SHP77 (cell line): ENCODE measurements at regions not wholly inside any gene's neighbourhood (a gene's known extent, or its start where the extent isn't known, plus 50 kb on each side); places are given as distances from the start of the nearest gene placed in this dataset.

Experiments used
- DNase-seq, 2 experiments: peaks; one replicate each; lab custom pipeline; 2025; lab: John Stamatoyannopoulos, UW

GRCh38 chr4:156173486-156173885, 219.8 kb upstream of the CTSO start:
- no peak for DNase-seq

DNA sequence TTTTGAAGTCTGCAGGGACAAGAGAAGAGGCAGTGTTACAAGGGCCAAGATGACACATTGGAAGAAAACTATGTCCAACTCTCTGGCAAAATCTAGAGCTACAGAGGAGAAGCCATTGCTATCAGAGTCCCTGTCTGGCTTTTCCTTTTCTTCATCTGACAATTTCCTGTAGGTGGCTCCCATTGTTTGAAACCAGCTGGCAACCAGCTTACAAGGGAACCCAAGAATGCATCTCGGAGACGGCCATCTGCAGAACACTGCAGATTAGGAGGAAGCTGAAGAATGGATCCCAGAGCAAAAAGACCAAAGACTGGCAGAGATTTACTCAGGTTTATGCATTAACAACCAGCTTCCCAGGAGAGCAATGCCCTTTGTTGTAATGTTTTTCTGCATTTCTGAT, 216.2 kb upstream of the CTSO start:
- DNase-seq = no peak

- peak; percentile 53 to 60 for DNase-seq
Observed at GRCh38 chr4:156169011-156169410, 215.3 kb upstream of the CTSO start.

DNA sequence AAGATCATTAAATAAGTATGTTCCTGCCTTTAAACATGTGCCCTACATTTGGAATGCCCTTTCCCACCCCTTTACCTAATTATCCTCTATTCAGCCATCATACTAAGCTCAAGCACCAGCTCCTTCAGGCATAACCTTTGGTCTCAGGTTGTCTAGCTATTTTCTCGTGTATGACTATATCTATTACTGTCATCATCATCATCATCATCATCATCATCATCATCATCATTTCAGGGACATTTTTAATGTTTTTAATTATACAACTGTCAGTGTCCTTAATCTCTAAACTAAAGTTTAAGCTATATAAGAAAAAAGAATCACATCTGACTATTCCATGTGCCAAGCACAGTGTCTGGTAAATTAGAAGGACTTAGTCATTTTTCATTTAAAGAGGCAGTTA, 214.6 kb upstream of the CTSO start:
- DNase-seq = no peak

DNA sequence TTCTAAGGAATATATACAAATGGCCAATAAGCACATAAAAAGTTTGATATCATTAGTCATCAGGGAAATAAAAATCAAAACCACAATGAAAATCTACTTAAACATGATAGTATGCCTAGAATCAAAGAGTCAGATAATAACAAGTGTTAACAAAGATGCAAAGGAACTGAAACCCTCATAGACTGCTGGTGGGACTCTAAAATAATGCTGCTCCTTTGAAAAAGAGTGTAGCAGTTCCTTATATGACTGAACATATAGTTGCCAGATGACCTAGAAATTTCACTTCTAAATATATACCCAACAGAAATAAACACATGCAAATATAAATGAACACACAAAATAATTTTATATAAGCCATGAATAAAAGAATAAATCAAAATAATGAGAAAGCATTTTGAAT, 205.1 kb upstream of the CTSO start:
- no peak for DNase-seq

- no peak for DNase-seq
Observed at GRCh38 chr4:156154978-156155377, 201.3 kb upstream of the CTSO start.

DNA sequence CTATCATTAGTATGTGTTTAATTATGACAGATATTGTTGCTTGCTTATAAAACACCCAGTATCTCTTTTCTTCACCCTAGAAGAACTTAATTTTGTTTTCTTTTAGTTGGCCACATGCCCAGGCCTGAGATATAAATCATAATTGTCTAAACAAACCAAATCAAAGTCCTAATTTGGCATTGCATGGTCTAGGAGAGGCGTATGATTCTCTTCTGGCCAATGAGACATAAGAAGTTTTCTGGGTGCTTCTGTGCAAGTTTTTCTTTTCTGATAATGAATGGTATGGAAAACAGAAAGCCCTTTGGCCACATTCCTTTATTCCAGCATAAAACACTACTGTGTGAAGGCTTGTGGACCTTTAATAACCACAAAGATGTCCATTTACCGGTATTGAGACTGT, 192.9 kb upstream of the CTSO start:
- peak in 1 of 2 experiments; percentile 35 for DNase-seq

- no peak for DNase-seq
Observed at GRCh38 chr4:156144961-156145360, 191.3 kb upstream of the CTSO start.

DNA sequence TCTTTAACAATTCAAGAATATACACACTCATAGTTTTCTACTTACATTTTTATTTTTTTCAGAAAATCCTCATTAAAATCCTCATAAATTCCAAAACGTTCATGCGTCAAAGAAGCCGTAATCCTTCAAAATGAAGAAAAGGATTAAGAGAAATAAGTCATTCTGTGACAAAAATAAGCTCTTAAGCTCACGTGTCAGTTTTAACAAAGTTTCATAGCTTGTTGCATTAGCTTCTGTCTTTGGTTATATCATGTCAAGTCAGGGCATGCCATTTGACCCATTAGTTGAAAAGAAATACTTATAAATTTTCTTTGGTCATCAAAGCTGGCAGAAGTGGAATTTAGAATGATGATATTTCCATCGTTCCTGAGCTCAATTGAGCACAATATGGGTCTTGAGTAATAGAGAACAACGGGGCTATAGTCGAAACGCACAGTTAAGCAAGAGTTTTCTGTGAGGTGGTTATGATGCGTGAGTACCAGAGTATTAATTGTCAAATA, 185.2 kb upstream of the CTSO start:
- DNase-seq = no peak

- DNase-seq = peak; percentile 68 to 82
Observed at GRCh38 chr4:156137679-156138473, 184.2 kb upstream of the CTSO start.

GRCh38 chr4:156132196-156132595, 178.5 kb upstream of the CTSO start:
- no peak for DNase-seq

- DNase-seq = no peak
Observed at GRCh38 chr4:156128616-156129015, 174.9 kb upstream of the CTSO start.

- no peak for DNase-seq
Observed at GRCh38 chr4:156118507-156119220, 165.0 kb upstream of the CTSO start.

- DNase-seq = no peak
Observed at GRCh38 chr4:156117743-156118142, 164.1 kb upstream of the CTSO start.

DNA sequence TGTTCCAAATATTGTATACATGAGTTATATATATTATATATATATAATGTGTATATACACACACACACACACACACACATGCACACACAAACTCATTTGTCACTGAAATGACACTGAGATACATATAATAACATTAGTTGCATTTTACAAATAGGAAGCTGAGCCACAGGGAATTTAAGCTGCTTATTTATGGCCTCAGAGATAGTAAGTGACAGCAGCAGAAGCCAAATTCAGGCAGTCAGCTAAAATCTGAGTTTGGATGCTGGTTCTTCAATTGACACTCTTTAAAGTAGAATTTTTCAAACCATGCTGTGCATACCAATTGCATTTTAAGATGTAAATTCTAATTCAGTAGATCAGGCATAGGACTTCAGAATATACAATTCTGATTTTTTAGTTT, 163.3 kb upstream of the CTSO start:
- DNase-seq = no peak

DNA sequence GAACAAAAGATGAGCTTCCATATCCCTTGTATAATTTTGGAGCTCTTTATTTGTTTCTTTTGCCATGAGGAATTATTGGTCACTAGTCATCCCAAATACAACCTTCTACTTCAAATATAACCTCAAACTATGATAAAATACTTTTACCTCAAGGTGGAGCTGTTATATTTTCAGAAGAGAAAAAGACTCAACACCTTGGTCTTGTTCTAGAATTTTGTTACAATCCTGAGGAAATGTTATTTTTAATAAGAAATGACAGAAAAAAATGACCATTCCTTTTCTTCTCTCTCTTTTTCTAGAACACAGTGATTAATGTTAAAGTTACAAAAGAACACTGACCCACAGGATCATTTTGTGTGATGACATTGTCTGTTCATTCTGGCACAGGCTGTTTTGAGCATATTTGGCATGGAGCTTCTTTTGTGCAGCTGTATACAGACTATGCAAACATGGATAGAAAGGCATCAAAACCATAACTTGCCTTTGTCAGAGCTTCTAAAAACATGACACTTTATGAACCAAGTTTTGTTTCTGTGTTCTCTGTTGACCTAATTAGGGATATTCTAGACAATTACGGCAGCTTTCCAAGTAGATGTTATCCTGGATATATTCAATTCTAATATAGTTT, 159.6 kb upstream of the CTSO start:
- DNase-seq = peak in 1 of 2 experiments; percentile 13

- DNase-seq = no peak
Observed at GRCh38 chr4:156111686-156112085, 158.0 kb upstream of the CTSO start.

- no peak for DNase-seq
Observed at GRCh38 chr4:156109943-156110900, 156.6 kb upstream of the CTSO start.

GRCh38 chr4:156109087-156109486, 155.4 kb upstream of the CTSO start:
- peak in 1 of 2 experiments; percentile 2 for DNase-seq

- no peak for DNase-seq
Observed at GRCh38 chr4:156103311-156103710, 149.6 kb upstream of the CTSO start.

GRCh38 chr4:156102411-156102810, 148.7 kb upstream of the CTSO start:
- no peak for DNase-seq

- DNase-seq = no peak
Observed at GRCh38 chr4:156101571-156101970, 147.9 kb upstream of the CTSO start.
